Mesenchymal stem cell (in vitro differentiated cells and primary cell): ENCODE measurements at regions not wholly inside any gene's neighbourhood (a gene's known extent, or its start where the extent isn't known, plus 50 kb on each side); places are given as distances from the start of the nearest gene placed in this dataset.
A peak's percentile ranks its signal among the peaks of the same experiment; 100 is the strongest.

Source experiments
- DNase-seq: peaks from one replicate; pipeline ENCODE4 v3.0.0-alpha.2; 2013
- H2AFZ ChIP-seq: one replicate; pipeline ENCODE4 v1.6.1; 2013; ENCODE audit warnings: low read depth, mild to moderate bottlenecking, control low read depth, inconsistent platforms, low read length, moderate library complexity
- H2AK5ac ChIP-seq: 2 replicates; pipeline ENCODE4 v1.6.1; 2013; ENCODE audit warnings: low read length, moderate library complexity, mild to moderate bottlenecking, inconsistent platforms; ENCODE audit not compliant: severe bottlenecking
- H2BK120ac ChIP-seq: one replicate; pipeline ENCODE4 v1.6.1; 2013; ENCODE audit warnings: low read depth, mild to moderate bottlenecking, inconsistent platforms, low read length, moderate library complexity
- H2BK12ac ChIP-seq, 2 experiments: one replicate each; pipeline ENCODE4 v1.6.1; 2013; ENCODE audit warnings: inconsistent platforms in 2 of 2, low read length in 2 of 2, mild to moderate bottlenecking in 2 of 2, moderate library complexity in 2 of 2, control low read depth in 1 of 2
- H2BK15ac ChIP-seq: one replicate; pipeline ENCODE4 v1.6.1; 2013; ENCODE audit warnings: mild to moderate bottlenecking, low read depth, inconsistent platforms; ENCODE audit not compliant: poor library complexity, severe bottlenecking
- H2BK5ac ChIP-seq: 2 replicates; pipeline ENCODE4 v1.6.1; 2013; ENCODE audit warnings: low read depth, mild to moderate bottlenecking, low read length, control low read depth, inconsistent platforms; ENCODE audit not compliant: poor library complexity, severe bottlenecking
- H3K14ac ChIP-seq, 2 experiments: one replicate each; pipeline ENCODE4 v1.6.1; 2013; ENCODE audit warnings: inconsistent platforms in 2 of 2, low read length in 2 of 2, control low read depth in 1 of 2, mild to moderate bottlenecking in 1 of 2, moderate library complexity in 1 of 2
- H3K18ac ChIP-seq, 2 experiments: one replicate each; pipeline ENCODE4 v1.6.1; 2013; ENCODE audit warnings: inconsistent platforms in 2 of 2, low read length in 2 of 2, control low read depth in 1 of 2, low read depth in 1 of 2, mild to moderate bottlenecking in 1 of 2
- H3K23ac ChIP-seq, 2 experiments: one replicate each; pipeline ENCODE4 v1.6.1; 2013; ENCODE audit warnings: inconsistent platforms in 2 of 2, low read length in 2 of 2, mild to moderate bottlenecking in 2 of 2, moderate library complexity in 2 of 2, control low read depth in 1 of 2
- H3K27ac ChIP-seq: 2 replicates; pipeline ENCODE4 v1.5.1; 2013; ENCODE audit warnings: mild to moderate bottlenecking, moderate library complexity, low read length, control low read depth, inconsistent platforms; ENCODE audit not compliant: poor library complexity, severe bottlenecking
- H3K27me3 ChIP-seq, 2 experiments: 2 replicates each; pipeline versions ENCODE4 v1.6.1 to v1.7.0; 2013; ENCODE audit warnings: low read length in 2 of 2, mild to moderate bottlenecking in 2 of 2, moderate library complexity in 2 of 2, control low read depth in 1 of 2, inconsistent platforms in 1 of 2; ENCODE audit not compliant: control insufficient read depth in 1 of 2, insufficient read depth in 1 of 2
- H3K36me3 ChIP-seq, 2 experiments: 2 replicates each; pipeline versions ENCODE4 v1.6.1 to v1.7.0; 2013; ENCODE audit warnings: low read length in 2 of 2, control low read depth in 1 of 2, inconsistent platforms in 1 of 2, low read depth in 1 of 2, mild to moderate bottlenecking in 1 of 2; ENCODE audit not compliant: insufficient read depth in 2 of 2, control insufficient read depth in 1 of 2
- H3K4ac ChIP-seq, 2 experiments: one replicate each; pipeline ENCODE4 v1.6.1; 2013; ENCODE audit warnings: inconsistent platforms in 2 of 2, low read length in 2 of 2, mild to moderate bottlenecking in 2 of 2, moderate library complexity in 2 of 2, control low read depth in 1 of 2, low read depth in 1 of 2
- H3K4me1 ChIP-seq: 2 replicates; pipeline ENCODE4 v1.6.1; 2013; ENCODE audit warnings: low read depth, low read length, control low read depth; ENCODE audit not compliant: control insufficient read depth, insufficient read depth
- H3K4me2 ChIP-seq: 2 replicates; pipeline ENCODE4 v1.6.1; 2013; ENCODE audit warnings: low read length, mild to moderate bottlenecking, inconsistent platforms; ENCODE audit not compliant: poor library complexity, severe bottlenecking
- H3K4me3 ChIP-seq, 2 experiments: 2 replicates each; pipeline versions ENCODE4 v1.5.1 to v1.7.0; 2013; ENCODE audit warnings: low read length in 2 of 2, mild to moderate bottlenecking in 2 of 2, control low read depth in 1 of 2, low read depth in 1 of 2; ENCODE audit not compliant: insufficient read depth in 1 of 2
- H3K79me1 ChIP-seq: replicated peaks from 2 replicates; pipeline ENCODE4 v1.6.1; 2013; ENCODE audit warnings: mild to moderate bottlenecking, control low read depth, low read length, inconsistent platforms; ENCODE audit not compliant: poor library complexity, severe bottlenecking
- H3K9ac ChIP-seq: 2 replicates; pipeline ENCODE4 v1.7.0; 2013; ENCODE audit warnings: mild to moderate bottlenecking, low read length, moderate library complexity
- H3K9me3 ChIP-seq: 2 replicates; pipeline ENCODE4 v1.7.0; 2013; ENCODE audit warnings: mild to moderate bottlenecking, low read length; ENCODE audit not compliant: control insufficient read depth
- H4K8ac ChIP-seq: one replicate; pipeline ENCODE4 v1.6.1; 2013; ENCODE audit warnings: inconsistent platforms, mild to moderate bottlenecking, low read length, moderate library complexity
- H4K91ac ChIP-seq: one replicate; pipeline ENCODE4 v1.6.1; 2013; ENCODE audit warnings: mild to moderate bottlenecking, low read length, inconsistent platforms
- WGBS: methylation state at CpG from one replicate; pipeline ENCODE4 v1.1.7; 2013; ENCODE audit warnings: mixed read lengths; 5-methylcytosine and 5-hydroxymethylcytosine counted together

DNA sequence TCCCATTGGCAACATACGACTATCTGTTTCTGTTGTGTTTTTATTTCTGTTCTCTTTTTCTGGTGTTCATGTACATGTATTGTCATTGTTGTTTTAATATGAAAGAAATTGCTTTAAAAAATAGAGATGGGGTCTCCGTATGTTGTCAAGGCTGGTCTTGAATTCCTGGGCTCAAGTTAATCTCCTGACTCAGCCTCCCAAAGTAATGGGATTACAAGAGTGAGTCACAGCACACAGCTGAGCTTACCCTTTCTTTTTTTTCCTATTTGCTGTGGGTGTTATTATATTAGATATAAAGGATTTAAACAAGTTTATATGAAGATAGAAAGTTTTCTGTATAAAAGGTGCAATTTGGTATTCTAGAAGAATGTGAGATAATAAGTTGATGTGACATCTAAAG is 554.6 kb downstream of the DSC3 start:
- Histone ChIP-seq H2AK5ac (no peak overlapping the region), H3K23ac (no peak overlapping the region), H2BK120ac (no peak overlapping the region), H2BK15ac (no peak overlapping the region), H3K14ac (no peak overlapping the region), H3K9me3 (no peaks in the 10 kb centered on the region), H3K27me3 (no peaks in the 10 kb centered on the region), H3K18ac (no peak overlapping the region), H4K8ac (no peak overlapping the region), H2AFZ (no peak overlapping the region), H3K4me2 (no peak overlapping the region), H3K36me3 (no peaks in the 10 kb centered on the region), H4K91ac (no peak overlapping the region), H3K4me3 (no peak overlapping the region), H3K9ac (no peak overlapping the region), H2BK5ac (no peak overlapping the region), H3K27ac (no peak overlapping the region), H3K79me1 (no peaks in the 10 kb centered on the region), H3K4me1 (no peaks in the 10 kb centered on the region), H3K4ac (no peak overlapping the region), H2BK12ac (no peak overlapping the region)
- WGBS: 71% methylated on average over 2 of the region's 2 CpGs
- no peak for DNase-seq

DNA sequence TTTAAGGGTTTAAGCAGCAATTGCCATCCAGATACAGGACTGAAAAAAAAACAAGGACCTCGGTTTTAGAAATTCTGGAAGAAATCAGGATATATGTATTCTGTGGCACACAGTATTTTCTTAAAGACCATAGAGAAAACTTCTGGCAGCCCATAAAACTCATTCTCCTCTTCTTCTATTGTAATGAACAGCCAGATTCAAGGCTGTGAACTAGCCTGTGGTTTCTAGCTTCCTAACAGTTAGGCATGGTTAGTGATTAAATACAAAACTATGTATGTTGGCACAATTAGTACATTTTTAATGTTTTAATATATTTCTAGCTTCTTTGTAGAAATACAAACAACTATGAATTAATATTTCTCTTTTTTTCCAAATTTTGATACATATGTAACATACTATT is 555.7 kb downstream of the DSC3 start:
- Histone ChIP-seq H2BK15ac (no peak overlapping the region), H2BK5ac (peak overlapping the region; percentile 10), H3K4ac (no peak overlapping the region), H3K4me2 (no peak overlapping the region), H3K18ac (no peak overlapping the region), H2AFZ (no peak overlapping the region), H2BK12ac (no peak overlapping the region), H3K4me1 (no peaks in the 10 kb centered on the region), H4K91ac (no peak overlapping the region), H3K79me1 (no peaks in the 10 kb centered on the region), H3K9ac (no peak overlapping the region), H4K8ac (no peak overlapping the region), H3K27ac (peak overlapping the region; percentile 95), H3K4me3 (no peak overlapping the region), H3K23ac (no peak overlapping the region), H2BK120ac (no peak overlapping the region), H2AK5ac (no peak overlapping the region), H3K27me3 (no peaks in the 10 kb centered on the region), H3K9me3 (no peaks in the 10 kb centered on the region), H3K36me3 (no peaks in the 10 kb centered on the region), H3K14ac (no peak overlapping the region)
- DNase-seq: no peak
- no CpG with 5 or more reads among the region's 1 CpG for WGBS

DNA sequence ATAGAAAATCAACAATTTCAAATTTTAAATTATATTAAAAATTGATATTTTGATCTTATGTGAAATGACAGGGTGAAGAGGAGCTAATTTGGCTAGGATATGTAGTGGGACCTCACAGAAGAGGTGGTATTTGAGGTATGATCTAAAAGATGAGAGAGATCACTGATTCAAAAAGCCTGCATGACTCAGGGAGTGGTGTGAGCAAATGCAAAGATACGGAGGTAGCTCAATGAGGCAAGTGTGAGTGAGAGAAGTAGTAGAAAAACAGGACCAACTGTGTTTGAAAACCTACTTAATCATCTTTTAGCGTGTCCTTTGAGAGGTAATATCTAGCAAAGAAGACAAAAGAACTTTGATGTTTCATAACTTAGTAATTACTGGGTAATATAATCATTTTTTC is 557.5 kb downstream of the DSC3 start:
- Histone ChIP-seq H3K4ac (no peak overlapping the region), H2AFZ (no peak overlapping the region), H3K9me3 (no peaks in the 10 kb centered on the region), H2BK5ac (no peak overlapping the region), H3K14ac (no peak overlapping the region), H4K91ac (no peak overlapping the region), H3K9ac (no peak overlapping the region), H4K8ac (no peak overlapping the region), H3K27me3 (no peaks in the 10 kb centered on the region), H3K36me3 (no peaks in the 10 kb centered on the region), H3K18ac (no peak overlapping the region), H2AK5ac (no peak overlapping the region), H3K4me3 (no peak overlapping the region), H3K79me1 (no peaks in the 10 kb centered on the region), H3K4me2 (no peak overlapping the region), H2BK120ac (no peak overlapping the region), H2BK12ac (no peak overlapping the region), H3K27ac (no peak overlapping the region), H3K23ac (no peak overlapping the region), H3K4me1 (no peaks in the 10 kb centered on the region), H2BK15ac (no peak overlapping the region)
- WGBS: 82% methylated on average over 1 of the region's 2 CpGs
- no peak for DNase-seq

DNA sequence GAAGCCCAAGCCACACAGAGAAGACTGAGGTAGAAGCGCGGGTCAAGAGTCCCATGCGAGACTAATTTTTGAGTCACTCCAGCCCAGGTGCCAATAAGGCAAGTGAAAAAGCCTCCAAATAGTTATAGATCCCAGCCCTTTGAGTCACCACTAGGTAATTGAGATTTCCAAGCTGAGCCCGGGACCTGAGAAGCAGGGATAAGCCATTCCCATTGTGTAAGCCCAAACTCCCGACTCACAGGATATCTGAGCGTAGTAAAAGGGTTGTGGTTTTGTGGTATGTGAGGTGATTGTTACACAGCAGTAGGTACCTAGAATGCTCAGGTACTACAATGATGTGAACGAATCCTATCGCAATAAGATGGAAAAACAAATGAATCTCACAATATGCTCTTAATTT is 560.7 kb downstream of the DSC3 start:
- no peak overlapping the region for H3K18ac ChIP-seq
- H3K4me1 ChIP-seq: no peaks in the 10 kb centered on the region
- H4K8ac ChIP-seq: no peak overlapping the region
- no peak overlapping the region for H3K9ac ChIP-seq
- no peak overlapping the region for H4K91ac ChIP-seq
- no peak overlapping the region for H2BK5ac ChIP-seq
- 88% methylated on average over 6 of the region's 8 CpGs for WGBS
- H2AK5ac ChIP-seq: no peak overlapping the region
- no peak overlapping the region for H2BK15ac ChIP-seq
- no peak overlapping the region for H2BK12ac ChIP-seq
- no peaks in the 10 kb centered on the region for H3K79me1 ChIP-seq
- no peaks in the 10 kb centered on the region for H3K36me3 ChIP-seq
- no peaks in the 10 kb centered on the region for H3K27me3 ChIP-seq
- H3K23ac ChIP-seq: no peak overlapping the region
- H2BK120ac ChIP-seq: no peak overlapping the region
- H3K4me2 ChIP-seq: no peak overlapping the region
- no peak overlapping the region for H3K4me3 ChIP-seq
- no peak overlapping the region for H3K27ac ChIP-seq
- H3K14ac ChIP-seq: no peak overlapping the region
- H3K9me3 ChIP-seq: no peaks in the 10 kb centered on the region
- no peak overlapping the region for H2AFZ ChIP-seq
- no peak for DNase-seq
- no peak overlapping the region for H3K4ac ChIP-seq
